Neural cell (in vitro differentiated cells): ENCODE measurements at regions not wholly inside any gene's neighbourhood (a gene's known extent, or its start where the extent isn't known, plus 50 kb on each side); places are given as distances from the start of the nearest gene placed in this dataset.

Source experiments
- CTCF ChIP-seq: fragments of 450-650 bp; IDR thresholded peaks from 2 replicates; pipeline ENCODE4 v1.5.1; 2014; ENCODE audit warnings: antibody characterized with exemption, mild to moderate bottlenecking, moderate library complexity; ENCODE audit not compliant: poor library complexity, severe bottlenecking
- EP300 ChIP-seq: fragments of 450-650 bp; conservative IDR thresholded peaks from 2 replicates; pipeline ENCODE4 v1.6.1; 2014; ENCODE audit warnings: antibody characterized with exemption, mild to moderate bottlenecking, moderate library complexity; ENCODE audit not compliant: poor library complexity, severe bottlenecking
- EZH2 ChIP-seq: fragments of 200-600, 300-800 bp; shearing (Covaris generic), sonication (generic); IDR thresholded peaks from 2 replicates; pipeline ENCODE4 v1.6.1; 2014; ENCODE audit warnings: antibody characterized with exemption, low read length, borderline replicate concordance, mild to moderate bottlenecking; ENCODE audit not compliant: insufficient read depth, poor library complexity, severe bottlenecking
- MXI1 ChIP-seq: fragments of 450-650 bp; conservative IDR thresholded peaks from 2 replicates; pipeline ENCODE4 v1.6.1; 2014; ENCODE audit warnings: antibody characterized with exemption, mild to moderate bottlenecking; ENCODE audit not compliant: poor library complexity, severe bottlenecking
- POLR2AphosphoS5 ChIP-seq: IDR thresholded peaks from 2 replicates; pipeline ENCODE4 v1.6.1; 2012

- no peak for TF ChIP-seq CTCF
- no peak for TF ChIP-seq EZH2
- TF ChIP-seq EP300 = no peak
- TF ChIP-seq MXI1 = no peak
- no peak for TF ChIP-seq POLR2AphosphoS5
Observed at GRCh38 chr13:26867451-26868091, 107.0 kb upstream of the GPR12 start.
